Body of pancreas (tissue), 4 donors: ENCODE measurements at regions not wholly inside any gene's neighbourhood (a gene's known extent, or its start where the extent isn't known, plus 50 kb on each side); places are given as distances from the start of the nearest gene placed in this dataset.

ENCODE experiments used
- ATAC-seq: fragments of 150-250 bp; one replicate; pipeline ENCODE4 v1.9.1; 2016
- DNase-seq, 4 donors: peaks; one replicate each; pipeline ENCODE4 v3.0.0-alpha.2; 2019
- H3K27ac ChIP-seq, 4 donors: fragments of 200-600 bp; sonication (generic); 1 replicate in 3 of 4; 2 replicates in 1 of 4; pipeline versions ENCODE4 v1.5.1 to v1.6.1; 2016 to 2019; ENCODE audit warnings: mild to moderate bottlenecking in 1 of 4, mixed read lengths in 1 of 4, moderate library complexity in 1 of 4
- H3K27me3 ChIP-seq, 2 donors: fragments of 200-600 bp; sonication (generic); one replicate each; pipeline ENCODE4 v1.6.0; 2016; ENCODE audit warnings: mild to moderate bottlenecking in 1 of 2
- H3K36me3 ChIP-seq, 2 donors: fragments of 200-600 bp; sonication (generic); replicated peaks in 1 of 2; 2 replicates each; pipeline ENCODE4 v1.5.1; 2016; ENCODE audit warnings: low read depth in 2 of 2; ENCODE audit not compliant: insufficient read depth in 1 of 2
- H3K4me1 ChIP-seq: fragments of 200-600 bp; sonication (generic); one replicate; pipeline ENCODE4 v1.6.0; 2016
- H3K4me3 ChIP-seq, 2 donors: fragments of 200-600 bp; sonication (generic); 1 replicate in 1 of 2; 2 replicates in 1 of 2; pipeline ENCODE4 v1.5.1; 2016 to 2019
- H3K9me3 ChIP-seq, 3 donors: fragments of 200-600 bp; sonication (generic); 1 replicate in 2 of 3; 2 replicates in 1 of 3; pipeline ENCODE4 v1.5.1; 2016
- POLR2A ChIP-seq, 3 donors: fragments of 450-650 bp; IDR thresholded peaks; one replicate each; pipeline ENCODE4 v1.6.1; 2016; ENCODE audit warnings: antibody characterized with exemption in 3 of 3, mild to moderate bottlenecking in 2 of 3
- WGBS, 2 donors: methylation state at CpG; one replicate each; pipeline ENCODE4 v1.1.5; 2017; 5-methylcytosine and 5-hydroxymethylcytosine counted together
- intact Hi-C: fragments of 100-400 bp; cut with DNase I; formaldehyde crosslinking; loops from one replicate; pipeline ENCODE4 v1.15.1; 2023
- TF ChIP-seq, protein P1 (sequence below), 7 experiments: fragments of 450-650 bp in 4 of 7; fragments of 200-600 bp in 3 of 7; sonication (generic) in 3 of 7; IDR thresholded peaks; one replicate each; pipeline ENCODE4 v1.5.1; 2016 to 2019; ENCODE audit warnings: antibody characterized with exemption in 7 of 7

DNA sequence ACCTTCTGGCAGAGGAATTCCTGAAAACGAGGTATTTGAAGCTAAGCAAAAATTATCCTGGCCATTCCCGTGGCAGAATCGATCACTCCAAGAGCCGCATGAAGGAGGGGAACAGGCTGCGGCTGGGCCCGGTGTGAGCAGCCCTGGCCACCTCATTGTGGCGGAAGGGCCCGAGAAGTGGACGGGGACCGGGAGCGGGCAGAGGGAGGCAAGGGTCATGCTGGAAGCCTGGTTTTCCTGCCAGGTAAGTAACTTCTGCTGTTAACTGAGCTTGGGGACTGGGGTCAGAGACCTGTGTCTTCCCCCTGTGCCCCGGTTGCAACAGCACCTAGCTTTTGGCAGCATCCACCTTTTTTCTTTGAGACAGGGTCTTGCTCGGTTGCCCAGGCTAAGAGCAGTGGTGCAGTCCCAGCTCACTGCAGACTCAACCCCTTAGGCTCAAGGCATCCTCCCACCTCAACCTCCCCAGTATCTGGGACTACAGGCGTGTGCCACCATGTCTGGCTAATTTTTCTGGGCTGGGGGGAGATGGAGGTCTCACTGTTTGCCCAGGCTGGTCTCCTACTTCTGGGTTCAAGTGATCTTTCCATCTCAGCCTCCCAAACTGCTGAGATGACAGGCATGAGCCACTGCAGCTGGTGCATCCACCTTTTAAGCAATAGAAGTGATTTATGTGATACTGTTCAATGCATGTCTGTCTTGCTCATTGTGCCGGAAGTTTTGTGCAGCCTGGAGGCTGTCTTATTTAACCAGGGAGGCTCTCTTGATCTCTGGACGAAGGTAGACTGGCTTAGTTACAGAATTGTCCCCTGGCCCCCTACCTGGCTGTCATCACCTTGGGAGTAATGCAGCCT, 174.0 kb upstream of the MYL2 start:
- no peaks in the 10 kb centered on the region for H3K27me3 ChIP-seq

DNA sequence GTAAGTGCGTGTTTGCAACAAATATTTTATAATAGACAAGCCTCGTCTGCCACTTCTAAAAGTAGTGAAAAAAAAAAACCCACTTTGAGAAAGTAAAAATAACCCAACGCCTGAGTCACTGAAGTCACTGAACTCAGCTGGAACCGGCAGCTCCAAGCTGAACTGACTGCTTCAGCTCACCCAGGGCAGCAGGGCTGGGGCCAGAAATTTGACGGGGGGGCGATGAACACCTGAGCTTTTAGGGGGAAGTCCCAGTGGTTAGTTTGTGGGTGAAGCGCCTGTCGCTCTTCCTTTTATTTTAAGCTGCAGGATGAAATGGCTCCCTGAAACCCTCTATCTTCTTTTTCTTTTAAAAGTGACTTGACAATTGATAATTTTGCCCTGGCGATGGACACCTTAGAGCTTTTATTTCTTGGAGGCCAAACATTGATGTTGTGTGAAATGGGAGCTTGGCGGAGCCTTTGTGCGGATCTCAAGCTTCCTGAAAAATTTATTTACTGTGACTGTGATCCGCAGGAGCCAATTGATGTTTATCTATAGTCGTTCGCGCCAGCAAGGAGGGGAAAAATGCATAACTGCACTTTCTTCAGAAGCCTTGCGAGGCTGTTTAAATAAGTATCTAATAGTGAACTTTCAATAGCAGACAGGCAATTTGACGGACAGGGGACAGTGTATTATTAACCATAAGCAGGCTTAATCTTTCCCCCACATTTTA, 173.2 kb upstream of the MYL2 start:
- TF ChIP-seq, protein P1, sequence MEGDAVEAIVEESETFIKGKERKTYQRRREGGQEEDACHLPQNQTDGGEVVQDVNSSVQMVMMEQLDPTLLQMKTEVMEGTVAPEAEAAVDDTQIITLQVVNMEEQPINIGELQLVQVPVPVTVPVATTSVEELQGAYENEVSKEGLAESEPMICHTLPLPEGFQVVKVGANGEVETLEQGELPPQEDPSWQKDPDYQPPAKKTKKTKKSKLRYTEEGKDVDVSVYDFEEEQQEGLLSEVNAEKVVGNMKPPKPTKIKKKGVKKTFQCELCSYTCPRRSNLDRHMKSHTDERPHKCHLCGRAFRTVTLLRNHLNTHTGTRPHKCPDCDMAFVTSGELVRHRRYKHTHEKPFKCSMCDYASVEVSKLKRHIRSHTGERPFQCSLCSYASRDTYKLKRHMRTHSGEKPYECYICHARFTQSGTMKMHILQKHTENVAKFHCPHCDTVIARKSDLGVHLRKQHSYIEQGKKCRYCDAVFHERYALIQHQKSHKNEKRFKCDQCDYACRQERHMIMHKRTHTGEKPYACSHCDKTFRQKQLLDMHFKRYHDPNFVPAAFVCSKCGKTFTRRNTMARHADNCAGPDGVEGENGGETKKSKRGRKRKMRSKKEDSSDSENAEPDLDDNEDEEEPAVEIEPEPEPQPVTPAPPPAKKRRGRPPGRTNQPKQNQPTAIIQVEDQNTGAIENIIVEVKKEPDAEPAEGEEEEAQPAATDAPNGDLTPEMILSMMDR (IDR thresholded peaks at IDR 0.05), result no peak
- TF ChIP-seq POLR2A (IDR thresholded peaks at IDR 0.05), result no peak
- H3K4me3 ChIP-seq, result no peak overlapping the region
- no peaks in the 10 kb centered on the region for H3K4me1 ChIP-seq
- intact Hi-C loops, result no loop called here
- no peaks in the 10 kb centered on the region for H3K9me3 ChIP-seq
- DNase-seq (no peak), ATAC-seq (no peak)
- WGBS, 2 donors, result 61 to 62% methylated on average over 17 of the region's 17 CpGs
- no peaks in the 10 kb centered on the region for H3K27me3 ChIP-seq
- no peaks in the 10 kb centered on the region for H3K36me3 ChIP-seq
- no peak overlapping the region for H3K27ac ChIP-seq

More for the DNA sequence above, 174.0 kb upstream of the MYL2 start:
- intact Hi-C loops, result no loop called here
- Histone ChIP-seq H3K36me3 (no peaks in the 10 kb centered on the region), H3K4me3 (no peak overlapping the region), H3K4me1 (no peaks in the 10 kb centered on the region), H3K27ac (no peak overlapping the region), H3K9me3 (no peaks in the 10 kb centered on the region)
- DNase-seq, result no peak
- 67 to 81% methylated on average over 15 to 16 of the region's 16 CpGs for WGBS, 2 donors
- TF ChIP-seq, protein P1 (IDR thresholded peaks at IDR 0.05), result no peak
- TF ChIP-seq POLR2A (IDR thresholded peaks at IDR 0.05), result no peak
- ATAC-seq, result no peak

DNA sequence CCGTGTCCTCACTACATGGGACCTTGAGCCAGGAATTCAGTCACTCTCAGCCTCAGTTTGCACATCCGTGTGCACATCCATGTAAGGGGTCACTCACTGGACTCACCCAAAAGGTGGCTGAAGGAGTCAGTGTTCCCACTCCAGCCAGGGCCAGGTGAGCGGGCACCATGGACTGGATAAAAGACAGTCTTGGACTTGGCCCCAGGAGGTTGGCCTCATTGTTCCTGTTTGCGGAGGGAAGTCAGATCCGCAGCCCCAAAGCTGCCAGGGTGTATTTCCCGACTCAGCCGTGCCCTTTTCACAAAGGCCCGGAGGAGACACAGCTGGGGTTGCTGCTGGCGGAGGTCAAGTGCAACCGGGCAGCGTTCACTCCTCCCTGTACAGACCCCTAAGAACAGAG, 170.7 kb upstream of the MYL2 start:
- Histone ChIP-seq H3K36me3 (no peaks in the 10 kb centered on the region), H3K9me3 (no peaks in the 10 kb centered on the region), H3K27me3 (no peaks in the 10 kb centered on the region), H3K4me1 (no peaks in the 10 kb centered on the region), H3K4me3 (no peak overlapping the region), H3K27ac (no peak overlapping the region)
- WGBS, 2 donors, result 86 to 90% methylated on average over 1 to 11 of the region's 11 CpGs
- TF ChIP-seq, protein P1 (IDR thresholded peaks at IDR 0.05), result no peak
- no peak for TF ChIP-seq POLR2A (IDR thresholded peaks at IDR 0.05)
- intact Hi-C loops, result no loop called here
- DNase-seq, result no peak
- ATAC-seq, result no peak

DNA sequence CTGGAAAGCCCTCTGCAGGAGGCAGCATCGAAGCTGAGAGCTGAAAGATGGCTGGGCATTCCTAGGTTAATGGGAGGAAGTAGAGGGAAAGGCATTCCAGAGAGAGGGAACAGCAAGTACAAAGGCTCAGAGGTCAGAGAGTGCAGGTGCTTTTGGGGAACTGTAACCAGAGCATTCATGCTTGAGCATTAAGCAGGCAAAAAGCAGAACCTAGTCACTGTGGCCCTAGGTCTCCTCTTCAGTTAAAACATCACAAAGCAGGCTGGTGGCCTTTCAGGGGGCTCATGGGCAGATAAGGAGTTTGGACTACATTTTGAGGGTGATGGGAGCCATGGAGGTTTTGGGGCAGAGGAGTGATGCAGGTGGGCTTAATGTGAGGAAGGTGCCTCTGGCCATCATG, 169.2 kb upstream of the MYL2 start:
- H3K27me3 ChIP-seq, result no peaks in the 10 kb centered on the region
- ATAC-seq, result no peak
- no peak overlapping the region for H3K4me3 ChIP-seq
- H3K27ac ChIP-seq, result no peak overlapping the region
- DNase-seq, result no peak
- H3K36me3 ChIP-seq, result no peaks in the 10 kb centered on the region
- H3K4me1 ChIP-seq, result no peaks in the 10 kb centered on the region
- intact Hi-C loops, result no loop called here
- H3K9me3 ChIP-seq, result no peaks in the 10 kb centered on the region
- WGBS, 2 donors, result 86 to 92% methylated on average over 1 of the region's 1 CpG
- no peak for TF ChIP-seq POLR2A (IDR thresholded peaks at IDR 0.05)
- TF ChIP-seq, protein P1 (IDR thresholded peaks at IDR 0.05), result no peak
